ENCODE measurements at regions not wholly inside any gene's neighbourhood (a gene's known extent, or its start where the extent isn't known, plus 50 kb on each side); places are given as distances from the start of the nearest gene placed in this dataset.

DNA sequence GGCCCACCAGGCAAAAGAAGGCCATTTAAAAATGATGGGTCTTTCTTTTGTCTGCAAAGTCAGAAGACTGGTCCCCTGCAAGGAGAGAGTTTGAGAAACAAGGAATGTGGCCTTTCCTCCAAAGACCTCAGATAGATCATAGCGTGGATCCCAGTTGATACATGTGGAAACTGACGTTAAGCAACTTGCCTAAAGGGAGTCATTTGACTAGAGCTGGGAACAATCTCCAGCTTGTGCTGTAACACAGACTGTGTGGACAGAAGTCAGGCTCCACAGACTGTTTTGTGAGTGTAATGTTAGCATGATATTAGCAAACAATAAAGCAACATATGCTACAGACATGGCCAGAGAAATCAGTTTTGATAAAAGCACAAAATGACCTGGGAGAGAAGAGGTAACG is 140.4 kb upstream of the CITED2 start:
- no peak for DNase-seq (ENCODE audit: low read depth)

DNA sequence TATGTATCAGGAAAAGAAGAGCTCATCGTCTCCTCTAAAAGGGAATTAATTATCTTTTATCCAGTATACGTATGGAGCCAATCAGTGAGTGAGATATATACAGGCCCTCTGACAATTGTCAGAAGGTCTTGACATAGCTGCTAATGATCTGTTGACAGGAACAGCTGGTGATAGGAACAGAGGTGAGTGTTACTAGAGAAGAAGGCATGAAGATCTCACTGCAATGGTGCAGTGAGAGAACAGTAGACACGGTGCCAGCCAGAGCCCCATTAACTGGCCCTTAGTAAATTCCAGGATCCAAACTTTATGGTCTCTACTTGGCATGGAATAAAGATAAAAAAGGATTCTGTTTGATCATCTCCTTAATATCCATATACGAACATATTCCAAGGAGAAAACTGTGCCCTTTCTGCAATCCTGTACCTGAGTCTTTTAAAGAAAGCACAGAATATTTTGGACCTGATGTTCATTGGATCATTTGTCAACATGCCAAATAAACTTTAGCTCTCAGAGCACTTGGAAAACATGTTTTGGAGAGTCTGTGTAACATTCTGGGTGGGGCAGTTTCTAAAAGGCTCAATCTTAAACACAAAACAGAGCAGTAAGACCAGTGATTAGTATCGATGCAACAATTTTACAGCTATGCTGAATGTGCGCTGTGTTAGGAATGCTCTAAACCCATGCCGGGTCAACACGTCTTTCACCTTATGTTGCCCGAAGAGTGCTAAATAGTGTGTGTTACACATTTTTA is 135.8 kb upstream of the CITED2 start:
- DNase-seq (ENCODE audit: low read depth): no peak

- no peak for DNase-seq (ENCODE audit: low read depth)
Observed at GRCh38 chr6:139509167-139509566, 134.7 kb upstream of the CITED2 start.

DNA sequence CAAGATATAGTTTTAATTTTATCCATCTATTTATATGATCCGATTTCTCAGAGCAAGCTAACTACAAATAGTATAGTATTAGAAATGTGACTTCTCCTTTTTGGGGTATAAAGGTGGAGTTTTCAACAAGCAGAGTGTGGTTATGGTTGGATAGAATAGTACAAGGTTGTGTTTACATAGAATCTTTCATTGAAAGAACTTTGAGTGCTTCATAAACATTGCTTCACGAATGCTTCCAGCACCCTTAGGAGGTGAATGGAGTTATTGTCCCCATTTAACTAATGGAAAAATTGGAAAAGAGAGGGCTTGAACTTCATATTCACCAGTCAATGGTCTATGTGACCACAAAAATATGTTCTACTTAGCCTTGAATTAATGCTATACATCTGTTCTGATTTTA is 134.1 kb upstream of the CITED2 start:
- DNase-seq (ENCODE audit: low read depth): no peak

- no peak for DNase-seq (ENCODE audit: low read depth)
Observed at GRCh38 chr6:139508023-139508422, 133.6 kb upstream of the CITED2 start.

DNA sequence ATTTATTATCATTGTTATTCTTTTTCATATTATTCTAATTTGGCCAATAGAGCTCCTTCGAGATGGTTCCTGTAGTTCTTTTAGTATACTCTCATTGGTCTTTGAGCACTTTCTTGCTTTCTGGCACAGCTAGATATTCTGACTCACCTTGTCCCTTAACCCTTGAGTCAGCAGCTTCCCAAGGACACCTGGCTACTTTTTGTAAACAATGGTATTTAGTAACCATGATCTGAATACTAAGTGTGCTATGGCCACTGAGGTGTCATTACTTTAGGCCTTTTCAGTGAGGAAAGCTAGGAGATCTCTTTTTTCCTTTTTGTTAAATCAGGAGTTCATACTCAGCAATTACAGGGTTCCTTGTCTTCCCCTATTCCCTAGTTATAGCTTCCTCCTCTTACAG is 126.5 kb upstream of the CITED2 start:
- DNase-seq (ENCODE audit: low read depth): no peak

DNA sequence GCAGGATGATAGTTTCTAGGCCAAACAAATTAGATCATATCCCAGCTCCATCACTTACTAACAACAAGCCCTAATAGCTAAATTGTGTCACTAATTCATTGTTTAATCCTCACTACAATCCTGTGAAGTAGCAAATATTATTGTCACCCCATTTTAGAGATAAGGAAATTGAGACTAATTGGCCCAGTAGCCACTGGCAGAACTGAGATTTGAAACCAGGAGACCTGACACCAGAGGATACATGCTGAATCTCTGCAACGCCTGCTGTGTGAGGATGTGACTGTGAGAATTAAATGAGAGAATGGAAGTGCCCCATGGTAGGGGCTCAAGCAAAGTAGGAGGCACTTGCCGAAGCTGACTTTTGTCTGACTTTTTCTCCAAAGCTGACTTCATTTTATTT is 124.3 kb upstream of the CITED2 start:
- no peak for DNase-seq (ENCODE audit: low read depth)

GRCh38 chr6:139497345-139497961 is 123.0 kb upstream of the CITED2 start:
- DNase-seq (ENCODE audit: low read depth): no peak

GRCh38 chr6:139496654-139497344 is 122.4 kb upstream of the CITED2 start:
- no peak for DNase-seq (ENCODE audit: low read depth)

DNA sequence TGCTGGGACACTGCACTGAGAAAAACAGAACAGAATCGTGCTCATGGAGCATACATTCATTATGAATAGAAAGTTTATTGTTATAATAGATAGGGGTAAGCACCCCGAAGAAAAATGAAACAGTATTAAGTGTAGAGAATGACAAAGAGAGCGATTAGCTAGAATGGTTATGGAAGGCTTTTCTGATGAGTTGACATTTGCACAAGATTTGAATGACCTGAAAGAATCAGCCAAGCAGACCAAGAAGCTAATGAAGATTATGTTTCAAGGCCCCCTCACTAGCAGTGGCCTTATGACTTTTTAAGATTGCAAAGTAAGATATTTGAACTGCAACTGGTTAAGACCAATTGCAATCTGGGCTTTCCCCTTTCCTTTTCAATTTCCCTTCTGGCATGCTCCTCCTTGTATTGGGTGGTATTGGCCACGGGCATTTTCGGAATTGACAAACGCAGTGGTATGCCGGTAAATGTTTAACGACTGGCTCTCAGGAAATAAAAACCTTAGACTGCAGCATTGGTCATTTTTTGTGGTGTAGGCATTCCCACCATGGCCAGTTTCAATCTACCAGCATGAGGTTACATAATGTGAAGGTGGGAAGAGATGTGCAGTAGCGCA is 120.0 kb upstream of the CITED2 start:
- DNase-seq (ENCODE audit: low read depth): no peak

- no peak for DNase-seq (ENCODE audit: low read depth)
Observed at GRCh38 chr6:139490482-139490881, 116.0 kb upstream of the CITED2 start.

DNA sequence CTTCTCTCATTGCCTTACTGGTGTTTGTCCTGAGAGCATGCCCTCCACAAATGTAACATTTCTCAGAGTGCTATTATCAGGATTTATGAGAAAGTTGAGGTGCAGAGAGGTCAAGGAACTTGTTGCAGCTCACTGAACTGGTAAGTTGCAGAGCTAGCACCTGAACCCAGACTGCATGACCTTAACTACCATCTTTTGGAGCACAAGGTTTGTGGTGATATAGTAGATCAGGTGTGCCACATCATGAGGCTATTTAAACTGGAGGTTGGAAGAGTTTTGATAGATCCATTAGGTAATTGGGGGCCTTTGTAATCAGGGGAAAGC is 112.0 kb upstream of the CITED2 start:
- no peak for DNase-seq (ENCODE audit: low read depth)

GRCh38 chr6:139485742-139486475 is 111.5 kb upstream of the CITED2 start:
- no peak for DNase-seq (ENCODE audit: low read depth)

GRCh38 chr6:139485185-139485584 is 110.7 kb upstream of the CITED2 start:
- DNase-seq (ENCODE audit: low read depth): no peak

DNA sequence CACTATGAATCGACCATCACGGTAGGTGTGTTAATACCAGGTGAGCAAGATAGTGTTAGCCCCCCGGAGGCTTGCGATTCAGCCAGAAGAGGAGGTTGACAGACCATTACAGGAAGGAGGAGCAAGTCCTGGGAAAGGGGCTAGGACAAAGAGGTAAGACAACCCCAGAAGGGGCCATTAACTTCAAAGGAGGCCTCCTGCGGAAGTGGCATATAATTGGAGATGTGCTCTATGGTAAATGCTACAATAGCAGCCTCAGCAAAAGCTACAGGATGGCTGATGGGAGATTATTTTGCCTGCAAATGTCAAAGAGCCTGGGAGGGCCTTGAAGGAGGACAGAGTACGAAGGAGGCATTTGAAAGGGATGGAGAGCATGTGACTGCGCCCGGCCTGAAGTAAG is 108.6 kb upstream of the CITED2 start:
- no peak for DNase-seq (ENCODE audit: low read depth)

GRCh38 chr6:139482287-139482686 is 107.8 kb upstream of the CITED2 start:
- DNase-seq (ENCODE audit: low read depth): no peak

DNA sequence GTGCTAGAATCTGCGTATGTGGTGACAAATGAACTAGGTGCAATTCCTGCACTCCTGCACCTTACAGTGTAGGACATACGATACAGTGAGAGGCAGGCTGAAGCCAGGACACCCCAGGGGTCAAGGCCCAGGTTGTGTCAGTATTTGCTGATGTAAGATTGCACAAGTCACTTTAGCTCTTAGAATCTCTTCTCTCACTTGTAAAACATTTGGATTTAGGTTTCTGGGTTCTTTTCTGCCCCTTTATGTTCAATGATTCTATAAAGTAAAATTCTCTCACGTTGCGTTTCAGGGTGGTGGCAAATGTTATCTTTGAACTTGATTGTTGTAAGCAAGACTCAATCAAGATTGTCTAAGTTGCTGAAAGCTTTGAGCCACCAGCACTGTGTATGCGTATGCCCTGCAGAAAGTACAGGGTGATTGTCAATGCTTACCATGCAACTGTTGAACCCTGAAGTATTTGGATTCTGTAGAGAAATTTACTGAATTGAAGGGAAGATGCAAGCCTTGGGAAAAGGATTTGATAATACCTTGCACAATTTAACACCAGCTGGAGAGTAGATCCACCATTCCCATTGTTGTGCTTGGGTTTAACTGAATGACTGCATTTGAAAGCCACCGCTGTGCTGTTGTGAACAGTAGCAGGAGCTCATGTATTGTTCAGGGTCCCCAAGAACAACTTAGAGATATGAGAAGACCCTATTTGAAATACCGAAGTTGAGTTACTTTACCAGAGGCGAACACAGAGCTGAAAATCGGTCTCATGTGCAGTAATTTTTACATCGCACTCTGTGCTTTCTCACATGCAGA is 106.1 kb upstream of the CITED2 start:
- DNase-seq (ENCODE audit: low read depth): no peak

GRCh38 chr6:139479433-139480222 is 105.2 kb upstream of the CITED2 start:
- no peak for DNase-seq (ENCODE audit: low read depth)

- DNase-seq (ENCODE audit: low read depth): no peak
Observed at GRCh38 chr6:139475646-139476045, 101.2 kb upstream of the CITED2 start.

DNA sequence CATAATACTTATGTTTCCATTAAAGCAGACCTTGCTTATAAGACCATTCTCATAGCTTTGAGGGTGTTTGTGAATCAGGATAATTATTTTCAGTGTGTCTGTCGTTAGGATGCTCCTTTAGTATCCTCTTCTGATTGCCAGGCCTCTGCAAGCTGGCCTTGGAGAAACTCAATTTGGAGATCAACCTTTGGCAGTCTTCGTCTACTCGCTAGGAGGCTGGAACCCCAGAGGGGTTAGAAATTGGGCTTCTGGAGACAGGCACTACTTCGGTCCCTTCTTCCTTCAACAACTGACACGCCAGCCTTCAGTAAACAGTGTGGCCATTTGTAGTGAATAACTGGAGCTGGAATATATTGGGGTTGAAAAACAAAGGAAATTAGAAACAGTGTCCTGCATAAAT is 100.8 kb upstream of the CITED2 start:
- no peak for DNase-seq (ENCODE audit: low read depth)
